ENCODE measurements at regions not wholly inside any gene's neighbourhood (a gene's known extent, or its start where the extent isn't known, plus 50 kb on each side); places are given as distances from the start of the nearest gene placed in this dataset.

- Histone ChIP-seq H3K27me3 (peaks cover 0 to 8% (median 0%) of the 10 kb centered on the region in 4 donors), H3K4me3 (peak overlapping the region in 3 of 4 donors; percentile 13 to 21 (median 17)), H3K36me3 (no peaks in the 10 kb centered on the region), H3K27ac (peak overlapping the region; percentile 88 to 97 (median 92)), H3K9me3 (no peaks in the 10 kb centered on the region), H3K4me1 (peaks cover 7 to 90% (median 34%) of the 10 kb centered on the region in 3 donors)
- TF ChIP-seq, protein P1, sequence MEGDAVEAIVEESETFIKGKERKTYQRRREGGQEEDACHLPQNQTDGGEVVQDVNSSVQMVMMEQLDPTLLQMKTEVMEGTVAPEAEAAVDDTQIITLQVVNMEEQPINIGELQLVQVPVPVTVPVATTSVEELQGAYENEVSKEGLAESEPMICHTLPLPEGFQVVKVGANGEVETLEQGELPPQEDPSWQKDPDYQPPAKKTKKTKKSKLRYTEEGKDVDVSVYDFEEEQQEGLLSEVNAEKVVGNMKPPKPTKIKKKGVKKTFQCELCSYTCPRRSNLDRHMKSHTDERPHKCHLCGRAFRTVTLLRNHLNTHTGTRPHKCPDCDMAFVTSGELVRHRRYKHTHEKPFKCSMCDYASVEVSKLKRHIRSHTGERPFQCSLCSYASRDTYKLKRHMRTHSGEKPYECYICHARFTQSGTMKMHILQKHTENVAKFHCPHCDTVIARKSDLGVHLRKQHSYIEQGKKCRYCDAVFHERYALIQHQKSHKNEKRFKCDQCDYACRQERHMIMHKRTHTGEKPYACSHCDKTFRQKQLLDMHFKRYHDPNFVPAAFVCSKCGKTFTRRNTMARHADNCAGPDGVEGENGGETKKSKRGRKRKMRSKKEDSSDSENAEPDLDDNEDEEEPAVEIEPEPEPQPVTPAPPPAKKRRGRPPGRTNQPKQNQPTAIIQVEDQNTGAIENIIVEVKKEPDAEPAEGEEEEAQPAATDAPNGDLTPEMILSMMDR (IDR thresholded peaks at IDR 0.05), result peak in 1 of 6 experiments; percentile 23
- TF ChIP-seq POLR2A (IDR thresholded peaks at IDR 0.05), result no peak
- 27 to 49% methylated on average over 8 of the region's 8 CpGs for WGBS, 2 donors
- intact Hi-C loops (cut with DNase I), result loop anchor here (5.0 kb wide), 1 partner anchor 45 kb away; no protein-coding TSS in a partner anchor
- no peak for DNase-seq
Measured at GRCh38 chr5:135186662-135187522, 152.9 kb upstream of the PITX1 start.

GRCh38 chr5:135185481-135186065 lies 151.5 kb upstream of the PITX1 start:
- Histone ChIP-seq H3K9me3 (no peaks in the 10 kb centered on the region), H3K27me3 (no peaks in the 10 kb centered on the region), H3K27ac (peak overlapping the region; percentile 88 to 97 (median 92)), H3K4me3 (no peak overlapping the region), H3K4me1 (peaks cover 7 to 77% (median 25%) of the 10 kb centered on the region in 3 donors), H3K36me3 (no peaks in the 10 kb centered on the region)
- no peak for DNase-seq
- TF ChIP-seq, protein P1 (IDR thresholded peaks at IDR 0.05), result no peak
- peak in 3 of 4 donors; percentile 35 to 55 (median 44) for TF ChIP-seq POLR2A (IDR thresholded peaks at IDR 0.05)
- intact Hi-C loops (cut with DNase I), result loop anchor here (5.0 kb wide), 1 partner anchor 43 kb away; no protein-coding TSS in a partner anchor
- 33 to 38% methylated on average over 4 to 5 of the region's 6 CpGs for WGBS, 2 donors

DNA sequence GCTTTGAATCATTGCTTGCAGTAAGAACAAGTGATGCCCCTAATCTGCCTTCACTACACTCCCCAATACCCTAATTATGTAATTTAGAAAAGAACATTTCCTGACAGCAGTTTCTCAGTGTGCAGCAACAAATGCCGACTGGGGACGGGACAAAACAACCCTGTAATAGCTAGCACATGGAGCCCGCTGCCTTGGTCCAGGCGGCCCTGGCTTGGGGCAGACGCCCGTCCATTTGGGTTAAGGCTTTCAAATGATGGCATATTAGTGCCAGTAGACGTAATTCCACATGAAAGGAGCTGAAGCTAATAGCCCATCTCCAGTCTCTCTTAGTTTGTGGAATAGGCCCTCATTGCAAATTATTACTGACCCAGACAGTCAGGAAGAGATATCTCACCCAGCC lies 150.6 kb upstream of the PITX1 start:
- TF ChIP-seq POLR2A (IDR thresholded peaks at IDR 0.05), result no peak
- TF ChIP-seq, protein P1 (IDR thresholded peaks at IDR 0.05), result no peak
- no peak for DNase-seq
- WGBS, 2 donors, result 96% methylated on average over 7 of the region's 7 CpGs; no CpG with 5 or more reads in 1 of the 2 donors
- Histone ChIP-seq H3K27ac (peak overlapping the region; percentile 88 to 97 (median 92)), H3K9me3 (no peaks in the 10 kb centered on the region), H3K36me3 (no peaks in the 10 kb centered on the region), H3K4me3 (no peak overlapping the region), H3K27me3 (no peaks in the 10 kb centered on the region), H3K4me1 (peaks cover 7 to 67% (median 25%) of the 10 kb centered on the region in 3 donors)
- intact Hi-C loops (cut with DNase I), result loop anchor here (5.0 kb wide), 1 partner anchor 42 kb away; no protein-coding TSS in a partner anchor

DNA sequence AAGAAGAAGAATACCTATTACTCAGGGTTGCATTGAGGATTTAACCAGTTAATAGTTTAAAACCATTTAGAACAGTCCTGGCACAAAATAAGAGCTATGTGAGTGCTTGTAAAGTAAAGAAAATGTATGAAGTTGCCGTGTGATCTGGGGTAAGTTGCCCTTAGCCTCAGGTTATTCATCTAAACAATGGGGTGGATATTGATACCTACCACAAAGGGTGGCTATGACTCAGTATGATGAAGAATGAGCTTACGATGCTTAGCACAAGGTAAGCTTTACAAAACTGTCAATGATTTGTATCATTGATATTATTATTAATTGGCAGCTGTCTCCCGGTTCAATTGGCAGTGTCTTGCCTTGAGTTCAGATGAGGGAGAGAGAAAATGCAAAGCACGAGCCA lies 149.4 kb upstream of the PITX1 start:
- TF ChIP-seq, protein P1 (IDR thresholded peaks at IDR 0.05), result no peak
- TF ChIP-seq POLR2A (IDR thresholded peaks at IDR 0.05), result no peak
- Histone ChIP-seq H3K27me3 (no peaks in the 10 kb centered on the region), H3K9me3 (no peaks in the 10 kb centered on the region), H3K4me3 (no peak overlapping the region), H3K27ac (peak overlapping the region in 2 of 4 donors; percentile 30 to 97), H3K4me1 (peaks cover 7 to 55% (median 25%) of the 10 kb centered on the region in 3 donors), H3K36me3 (no peaks in the 10 kb centered on the region)
- intact Hi-C loops (cut with DNase I), result no loop called here
- no peak for DNase-seq
- 18 to 63% methylated on average over 4 of the region's 4 CpGs for WGBS, 2 donors

- Histone ChIP-seq H3K27ac (no peak overlapping the region), H3K9me3 (no peaks in the 10 kb centered on the region), H3K36me3 (no peaks in the 10 kb centered on the region), H3K4me1 (peaks cover 7 to 48% (median 25%) of the 10 kb centered on the region in 3 donors), H3K4me3 (no peak overlapping the region), H3K27me3 (no peaks in the 10 kb centered on the region)
- no peak for DNase-seq
- 68 to 84% methylated on average over 4 to 5 of the region's 5 CpGs for WGBS, 2 donors
- intact Hi-C loops (cut with DNase I), result no loop called here
- TF ChIP-seq, protein P1 (IDR thresholded peaks at IDR 0.05), result no peak
- no peak for TF ChIP-seq POLR2A (IDR thresholded peaks at IDR 0.05)
Measured at GRCh38 chr5:135182675-135183074, 148.6 kb upstream of the PITX1 start.

Measured in esophagus squamous epithelium (tissue), 5 donors.